CD14-positive monocyte (primary cell): ENCODE measurements at regions not wholly inside any gene's neighbourhood (a gene's known extent, or its start where the extent isn't known, plus 50 kb on each side); places are given as distances from the start of the nearest gene placed in this dataset.

Source experiments
- DNase-seq, 3 donors: peaks; one replicate each; pipeline ENCODE4 v3.0.0-alpha.2; 2011 to 2022
- H2AFZ ChIP-seq: 2 replicates; pipeline ENCODE4 v1.6.0; 2012; ENCODE audit warnings: mild to moderate bottlenecking, low read depth, low read length, inconsistent platforms; ENCODE audit not compliant: insufficient read depth, poor library complexity, severe bottlenecking
- H3K27ac ChIP-seq, 2 donors: 1 replicate in 1 of 2; 2 replicates in 1 of 2; pipeline ENCODE4 v1.5.1; 2012 to 2013; ENCODE audit warnings: low read length in 2 of 2, control low read depth in 1 of 2, inconsistent platforms in 1 of 2, low read depth in 1 of 2, mild to moderate bottlenecking in 1 of 2
- H3K27me3 ChIP-seq, 2 donors: one replicate each; pipeline versions ENCODE4 v1.6.0 to v1.6.1; 2011 to 2013; ENCODE audit warnings: low read length in 2 of 2; ENCODE audit not compliant: control insufficient read depth in 2 of 2, insufficient read depth in 2 of 2
- H3K36me3 ChIP-seq, 2 donors: replicated peaks in 1 of 2; 1 replicate in 1 of 2; 2 replicates in 1 of 2; pipeline versions ENCODE4 v1.5.1 to v1.6.1; 2012 to 2013; ENCODE audit warnings: low read length in 2 of 2, control low read depth in 1 of 2, inconsistent platforms in 1 of 2, mild to moderate bottlenecking in 1 of 2; ENCODE audit not compliant: insufficient read depth in 2 of 2, control insufficient read depth in 1 of 2
- H3K4me1 ChIP-seq, 2 donors: 1 replicate in 1 of 2; 2 replicates in 1 of 2; pipeline versions ENCODE4 v1.5.1 to v1.6.1; 2012 to 2013; ENCODE audit warnings: low read length in 2 of 2, control low read depth in 1 of 2, inconsistent platforms in 1 of 2, mild to moderate bottlenecking in 1 of 2, moderate library complexity in 1 of 2; ENCODE audit not compliant: insufficient read depth in 2 of 2, control insufficient read depth in 1 of 2
- H3K4me2 ChIP-seq: replicated peaks from 2 replicates; pipeline ENCODE3; 2012; ENCODE audit warnings: low read length, moderate library complexity, mild to moderate bottlenecking; ENCODE audit not compliant: poor library complexity, severe bottlenecking; ENCODE audit errors: extremely low read depth
- H3K4me3 ChIP-seq, 3 experiments: fragments of 200-600 bp in 1 of 3; sonication (generic) in 1 of 3; replicated peaks in 1 of 3; 1 replicate in 2 of 3; 2 replicates in 1 of 3; pipeline ENCODE4 v1.5.1; 2011 to 2013; ENCODE audit warnings: low read length in 3 of 3, mild to moderate bottlenecking in 3 of 3, control low read depth in 2 of 3, low read depth in 2 of 3, inconsistent platforms in 1 of 3, moderate library complexity in 1 of 3
- H3K79me2 ChIP-seq: 2 replicates; pipeline ENCODE4 v1.6.0; 2012; ENCODE audit warnings: mild to moderate bottlenecking, control low read depth, inconsistent platforms, low read length, moderate library complexity; ENCODE audit not compliant: insufficient read depth
- H3K9ac ChIP-seq: 2 replicates; pipeline ENCODE4 v1.6.0; 2017; ENCODE audit warnings: low read length, mild to moderate bottlenecking; ENCODE audit not compliant: insufficient read depth, poor library complexity, severe bottlenecking
- H3K9me3 ChIP-seq, 2 donors: replicated peaks in 1 of 2; 1 replicate in 1 of 2; 2 replicates in 1 of 2; pipeline versions ENCODE4 v1.5.1 to v1.6.1; 2012 to 2013; ENCODE audit warnings: low read length in 2 of 2, control low read depth in 1 of 2; ENCODE audit not compliant: control insufficient read depth in 1 of 2, insufficient read depth in 1 of 2
- H4K20me1 ChIP-seq: 2 replicates; pipeline ENCODE4 v1.6.0; 2012; ENCODE audit warnings: mild to moderate bottlenecking, low read length, control low read depth, moderate library complexity; ENCODE audit not compliant: insufficient read depth
- H3K27ac Mint-ChIP-seq, 7 donors: one replicate each; pipeline ENCODE4 v1.8.0; 2020; ENCODE audit warnings: mild to moderate bottlenecking in 7 of 7, mixed read lengths in 7 of 7, moderate library complexity in 6 of 7, inconsistent platforms in 2 of 7
- H3K27me3 Mint-ChIP-seq, 3 donors: one replicate each; pipeline ENCODE4 v1.8.0; 2021 to 2022; ENCODE audit warnings: low read depth in 3 of 3, mild to moderate bottlenecking in 3 of 3, mixed read lengths in 3 of 3, moderate library complexity in 3 of 3, inconsistent platforms in 1 of 3
- H3K36me3 Mint-ChIP-seq, 2 donors: one replicate each; pipeline ENCODE4 v1.8.0; 2020; ENCODE audit warnings: mixed read lengths in 2 of 2, inconsistent platforms in 1 of 2, mild to moderate bottlenecking in 1 of 2
- H3K4me1 Mint-ChIP-seq: one replicate; pipeline ENCODE4 v1.8.0; 2020; ENCODE audit warnings: mild to moderate bottlenecking, mixed read lengths
- H3K4me3 Mint-ChIP-seq, 2 donors: one replicate each; pipeline ENCODE4 v1.8.0; 2020; ENCODE audit warnings: mild to moderate bottlenecking in 2 of 2, mixed read lengths in 2 of 2, moderate library complexity in 1 of 2
- H3K9me3 Mint-ChIP-seq, 7 donors: one replicate each; pipeline ENCODE4 v1.8.0; 2020 to 2022; ENCODE audit warnings: mixed read lengths in 7 of 7, mild to moderate bottlenecking in 6 of 7, moderate library complexity in 6 of 7, inconsistent platforms in 2 of 7
- WGBS: methylation state at CpG from one replicate; pipeline ENCODE4 v1.1.5; 2013; ENCODE audit warnings: missing lambda C conversion rate; ENCODE audit not compliant: insufficient coverage; 5-methylcytosine and 5-hydroxymethylcytosine counted together
- intact Hi-C, 2 donors: fragments of 100-400 bp; cut with micrococcal nuclease; formaldehyde crosslinking; loops; one replicate each; pipeline versions ENCODE4 v1.15.0 to v1.15.1; 2023
- TF ChIP-seq, protein P1 (sequence below): fragments of 200-600 bp; IDR thresholded peaks from one replicate; pipeline ENCODE4 v1.8.0; 2022; ENCODE audit warnings: antibody characterized with exemption, mild to moderate bottlenecking

DNA sequence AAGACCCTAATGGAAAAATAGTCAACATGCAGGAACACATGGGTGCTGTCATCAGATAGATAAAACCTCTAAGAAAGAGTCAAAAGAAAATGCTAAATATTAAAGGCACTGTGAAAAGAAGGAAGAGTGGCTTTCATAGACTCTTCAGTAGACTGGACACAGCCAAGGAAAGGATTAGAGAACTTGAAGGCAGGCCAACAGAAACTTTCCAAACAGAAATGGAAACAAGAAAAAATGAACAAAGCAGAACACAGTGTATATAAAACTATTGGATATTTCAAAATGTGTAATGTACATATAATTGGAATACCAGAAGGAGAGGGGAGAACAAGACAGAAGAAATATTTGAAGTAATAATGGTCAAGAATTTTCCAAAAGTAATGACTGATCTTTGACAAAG, 431.9 kb downstream of the MATN1 start:
- H3K27ac ChIP-seq, result no peak overlapping the region
- no peak overlapping the region for H2AFZ ChIP-seq
- no peaks in the 10 kb centered on the region for H3K9me3 ChIP-seq
- no peak overlapping the region for H3K4me2 ChIP-seq
- H3K27me3 ChIP-seq, result no peaks in the 10 kb centered on the region
- intact Hi-C loops, result no loop called here
- H3K79me2 ChIP-seq, result no peaks in the 10 kb centered on the region
- no peaks in the 10 kb centered on the region for H4K20me1 ChIP-seq
- H3K36me3 ChIP-seq, result no peaks in the 10 kb centered on the region
- H3K4me3 Mint-ChIP-seq, result no peak overlapping the region
- H3K9ac ChIP-seq, result no peak overlapping the region
- H3K9me3 Mint-ChIP-seq, result peaks cover 0 to 3% (median 0%) of the 10 kb centered on the region in 7 donors
- no peak overlapping the region for H3K4me3 ChIP-seq
- H3K36me3 Mint-ChIP-seq, result no peaks in the 10 kb centered on the region
- H3K4me1 Mint-ChIP-seq, result no peaks in the 10 kb centered on the region
- no peaks in the 10 kb centered on the region for H3K4me1 ChIP-seq
- H3K27ac Mint-ChIP-seq, result no peak overlapping the region
- H3K27me3 Mint-ChIP-seq, result peaks cover 3 to 13% (median 5%) of the 10 kb centered on the region in 3 donors
- no peak for DNase-seq
- TF ChIP-seq, protein P1, sequence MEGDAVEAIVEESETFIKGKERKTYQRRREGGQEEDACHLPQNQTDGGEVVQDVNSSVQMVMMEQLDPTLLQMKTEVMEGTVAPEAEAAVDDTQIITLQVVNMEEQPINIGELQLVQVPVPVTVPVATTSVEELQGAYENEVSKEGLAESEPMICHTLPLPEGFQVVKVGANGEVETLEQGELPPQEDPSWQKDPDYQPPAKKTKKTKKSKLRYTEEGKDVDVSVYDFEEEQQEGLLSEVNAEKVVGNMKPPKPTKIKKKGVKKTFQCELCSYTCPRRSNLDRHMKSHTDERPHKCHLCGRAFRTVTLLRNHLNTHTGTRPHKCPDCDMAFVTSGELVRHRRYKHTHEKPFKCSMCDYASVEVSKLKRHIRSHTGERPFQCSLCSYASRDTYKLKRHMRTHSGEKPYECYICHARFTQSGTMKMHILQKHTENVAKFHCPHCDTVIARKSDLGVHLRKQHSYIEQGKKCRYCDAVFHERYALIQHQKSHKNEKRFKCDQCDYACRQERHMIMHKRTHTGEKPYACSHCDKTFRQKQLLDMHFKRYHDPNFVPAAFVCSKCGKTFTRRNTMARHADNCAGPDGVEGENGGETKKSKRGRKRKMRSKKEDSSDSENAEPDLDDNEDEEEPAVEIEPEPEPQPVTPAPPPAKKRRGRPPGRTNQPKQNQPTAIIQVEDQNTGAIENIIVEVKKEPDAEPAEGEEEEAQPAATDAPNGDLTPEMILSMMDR, result no peak

DNA sequence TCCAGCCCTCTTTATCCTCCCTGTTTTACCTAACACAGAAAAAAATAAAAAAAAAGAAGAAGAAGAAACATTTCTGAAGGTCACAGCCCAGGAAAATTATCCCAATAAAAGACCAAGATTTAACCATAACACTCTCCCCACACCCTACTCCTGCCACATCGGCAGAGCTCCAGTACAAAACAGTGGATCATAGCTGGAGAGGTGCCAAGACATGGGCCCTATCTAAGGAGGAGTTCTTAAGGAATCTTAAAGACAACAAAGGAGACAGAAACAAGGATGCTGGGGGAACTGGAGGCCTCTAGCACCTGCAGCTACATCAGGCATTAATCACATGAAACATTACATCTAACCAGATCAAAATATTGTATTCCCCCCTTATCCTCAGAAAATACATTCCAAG, 432.8 kb downstream of the MATN1 start:
- peaks cover 2 to 13% (median 3%) of the 10 kb centered on the region in 3 donors for H3K27me3 Mint-ChIP-seq

More for the DNA sequence above, 432.8 kb downstream of the MATN1 start:
- H3K9me3 ChIP-seq, result no peaks in the 10 kb centered on the region
- no peak for DNase-seq
- no peak overlapping the region for H3K4me3 ChIP-seq
- H3K4me2 ChIP-seq, result no peak overlapping the region
- Mint-ChIP-seq H3K36me3 (no peaks in the 10 kb centered on the region), H3K4me1 (no peaks in the 10 kb centered on the region), H3K9me3 (peaks cover 0 to under 1% (median 0%) of the 10 kb centered on the region in 7 donors), H3K4me3 (no peak overlapping the region), H3K27ac (no peak overlapping the region)
- no peaks in the 10 kb centered on the region for H3K36me3 ChIP-seq
- no peaks in the 10 kb centered on the region for H3K79me2 ChIP-seq
- no peaks in the 10 kb centered on the region for H3K27me3 ChIP-seq
- TF ChIP-seq, protein P1, result no peak
- H3K9ac ChIP-seq, result no peak overlapping the region
- H2AFZ ChIP-seq, result no peak overlapping the region
- intact Hi-C loops, result no loop called here
- no peaks in the 10 kb centered on the region for H4K20me1 ChIP-seq
- WGBS, result no CpG with 5 or more reads among the region's 1 CpG
- H3K4me1 ChIP-seq, result no peaks in the 10 kb centered on the region
- no peak overlapping the region for H3K27ac ChIP-seq
